ENCODE measurements at regions not wholly inside any gene's neighbourhood (a gene's known extent, or its start where the extent isn't known, plus 50 kb on each side); places are given as distances from the start of the nearest gene placed in this dataset.

DNA sequence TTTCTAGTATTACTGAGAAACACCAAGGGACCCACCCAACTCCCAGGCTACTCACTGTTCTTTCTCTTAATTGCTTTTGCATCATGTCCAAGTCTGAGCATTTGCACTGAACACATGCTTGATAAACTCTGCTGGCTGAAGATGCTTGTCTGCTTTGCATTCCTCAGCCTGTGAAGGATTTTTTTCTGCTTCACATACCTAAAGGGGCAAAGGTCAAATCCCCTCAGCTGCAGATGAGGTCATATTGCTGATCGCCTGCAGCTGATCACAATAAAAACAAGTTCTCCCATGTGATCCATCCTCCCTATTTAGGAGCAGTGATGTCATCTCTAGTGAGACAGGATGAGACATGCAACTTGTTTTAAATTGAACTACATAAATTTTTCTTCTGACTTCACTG, 84.6 kb upstream of the DCBLD2 start:
- H3K27me3 ChIP-seq (ENCODE audit: insufficient read depth, low read length), result no peaks in the 10 kb centered on the region
- H3K36me3 ChIP-seq (ENCODE audit: insufficient read depth, low read length), result no peaks in the 10 kb centered on the region
- H2AFZ ChIP-seq (ENCODE audit: low read length, unreplicated experiment), result no peak overlapping the region
- peaks cover 42% of the 10 kb centered on the region for H3K4me1 ChIP-seq (ENCODE audit: control insufficient read depth, insufficient read depth, low read length, unreplicated experiment)
- peak overlapping the region; percentile 82 for H3K4me3 ChIP-seq (ENCODE audit: low read depth, low read length)
- peak overlapping the region; percentile 92 for H3K27ac ChIP-seq (ENCODE audit: low read depth, low read length)
- H3K79me2 ChIP-seq (ENCODE audit: control insufficient read depth, insufficient read depth, low read length, unreplicated experiment), result peaks cover 44% of the 10 kb centered on the region

GRCh38 chr3:98985431-98985830, 83.9 kb upstream of the DCBLD2 start:
- H3K4me1 ChIP-seq (ENCODE audit: control insufficient read depth, insufficient read depth, low read length, unreplicated experiment), result peaks cover 48% of the 10 kb centered on the region

GRCh38 chr3:98984024-98984423, 82.5 kb upstream of the DCBLD2 start:
- H2AFZ ChIP-seq (ENCODE audit: low read length, unreplicated experiment), result no peak overlapping the region
- H3K27me3 ChIP-seq (ENCODE audit: insufficient read depth, low read length), result no peaks in the 10 kb centered on the region
- peak overlapping the region; percentile 92 for H3K27ac ChIP-seq (ENCODE audit: low read depth, low read length)
- peaks cover 62% of the 10 kb centered on the region for H3K4me1 ChIP-seq (ENCODE audit: control insufficient read depth, insufficient read depth, low read length, unreplicated experiment)
- H3K79me2 ChIP-seq (ENCODE audit: control insufficient read depth, insufficient read depth, low read length, unreplicated experiment), result peaks cover 61% of the 10 kb centered on the region
- H3K36me3 ChIP-seq (ENCODE audit: insufficient read depth, low read length), result no peaks in the 10 kb centered on the region
- peak overlapping the region; percentile 82 for H3K4me3 ChIP-seq (ENCODE audit: low read depth, low read length)

More at GRCh38 chr3:98985431-98985830, 83.9 kb upstream of the DCBLD2 start:
- peaks cover 49% of the 10 kb centered on the region for H3K79me2 ChIP-seq (ENCODE audit: control insufficient read depth, insufficient read depth, low read length, unreplicated experiment)
- no peak overlapping the region for H2AFZ ChIP-seq (ENCODE audit: low read length, unreplicated experiment)
- peak overlapping the region; percentile 82 for H3K4me3 ChIP-seq (ENCODE audit: low read depth, low read length)
- peak overlapping the region; percentile 92 for H3K27ac ChIP-seq (ENCODE audit: low read depth, low read length)
- H3K36me3 ChIP-seq (ENCODE audit: insufficient read depth, low read length), result no peaks in the 10 kb centered on the region
- H3K27me3 ChIP-seq (ENCODE audit: insufficient read depth, low read length), result no peaks in the 10 kb centered on the region

- no peaks in the 10 kb centered on the region for H3K27me3 ChIP-seq (ENCODE audit: insufficient read depth, low read length)
- no peaks in the 10 kb centered on the region for H3K36me3 ChIP-seq (ENCODE audit: insufficient read depth, low read length)
- no peak overlapping the region for H2AFZ ChIP-seq (ENCODE audit: low read length, unreplicated experiment)
- peak overlapping the region; percentile 82 for H3K4me3 ChIP-seq (ENCODE audit: low read depth, low read length)
- peaks cover 68% of the 10 kb centered on the region for H3K79me2 ChIP-seq (ENCODE audit: control insufficient read depth, insufficient read depth, low read length, unreplicated experiment)
- peaks cover 76% of the 10 kb centered on the region for H3K4me1 ChIP-seq (ENCODE audit: control insufficient read depth, insufficient read depth, low read length, unreplicated experiment)
- peak overlapping the region; percentile 92 for H3K27ac ChIP-seq (ENCODE audit: low read depth, low read length)
Observed at GRCh38 chr3:98982351-98982750, 80.9 kb upstream of the DCBLD2 start.

- Histone ChIP-seq H3K4me1 (ENCODE audit: control insufficient read depth, insufficient read depth, low read length, unreplicated experiment) (peaks cover 81% of the 10 kb centered on the region), H3K27ac (ENCODE audit: low read depth, low read length) (peak overlapping the region; percentile 92), H3K4me3 (ENCODE audit: low read depth, low read length) (peak overlapping the region; percentile 82), H3K36me3 (ENCODE audit: insufficient read depth, low read length) (no peaks in the 10 kb centered on the region), H2AFZ (ENCODE audit: low read length, unreplicated experiment) (no peak overlapping the region), H3K27me3 (ENCODE audit: insufficient read depth, low read length) (no peaks in the 10 kb centered on the region), H3K79me2 (ENCODE audit: control insufficient read depth, insufficient read depth, low read length, unreplicated experiment) (peaks cover 68% of the 10 kb centered on the region)
Observed at GRCh38 chr3:98980915-98981596, 79.6 kb upstream of the DCBLD2 start.

- peak overlapping the region; percentile 92 for H3K27ac ChIP-seq (ENCODE audit: low read depth, low read length)
- H3K4me3 ChIP-seq (ENCODE audit: low read depth, low read length), result no peak overlapping the region
- H3K27me3 ChIP-seq (ENCODE audit: insufficient read depth, low read length), result no peaks in the 10 kb centered on the region
- peaks cover 53% of the 10 kb centered on the region for H3K79me2 ChIP-seq (ENCODE audit: control insufficient read depth, insufficient read depth, low read length, unreplicated experiment)
- no peak overlapping the region for H2AFZ ChIP-seq (ENCODE audit: low read length, unreplicated experiment)
- H3K36me3 ChIP-seq (ENCODE audit: insufficient read depth, low read length), result no peaks in the 10 kb centered on the region; the same call in 1 of the 2 replicates
- peaks cover 66% of the 10 kb centered on the region for H3K4me1 ChIP-seq (ENCODE audit: control insufficient read depth, insufficient read depth, low read length, unreplicated experiment)
Observed at GRCh38 chr3:98979296-98979695, 77.8 kb upstream of the DCBLD2 start.

DNA sequence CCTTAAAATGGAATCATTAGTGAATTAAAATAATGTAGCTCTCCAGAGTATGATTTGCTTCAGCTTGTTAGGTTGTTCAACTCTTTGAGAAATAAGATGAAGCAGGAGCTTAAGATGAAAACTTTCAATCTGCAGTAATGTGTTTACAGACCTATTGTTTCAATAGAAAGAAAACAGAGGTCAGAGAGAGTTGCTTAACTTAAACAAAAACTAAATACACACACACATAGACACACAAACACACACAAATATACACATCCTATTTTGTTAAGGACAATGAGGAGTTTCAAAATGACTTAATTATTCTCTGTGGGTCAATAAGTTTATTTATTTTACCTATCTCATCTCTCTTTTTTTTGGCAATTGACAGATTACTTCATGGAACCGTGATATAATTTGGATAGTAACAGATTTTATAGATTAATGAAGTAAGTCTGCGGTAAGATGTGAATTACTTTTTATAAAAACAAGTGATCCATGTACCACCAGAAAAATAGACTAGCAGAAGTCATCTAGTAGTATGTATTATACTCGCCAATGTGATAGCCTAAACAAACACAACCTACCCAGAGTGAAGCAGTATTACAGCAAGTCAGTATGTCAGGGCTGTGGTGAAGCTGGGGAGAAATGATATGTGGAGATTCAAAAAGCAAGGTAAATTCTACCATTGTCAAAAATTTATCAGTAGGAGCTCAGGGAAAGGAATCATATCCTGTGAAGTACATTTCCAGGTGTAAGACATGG, 76.7 kb upstream of the DCBLD2 start:
- H2AFZ ChIP-seq (ENCODE audit: low read length, unreplicated experiment), result no peak overlapping the region

DNA sequence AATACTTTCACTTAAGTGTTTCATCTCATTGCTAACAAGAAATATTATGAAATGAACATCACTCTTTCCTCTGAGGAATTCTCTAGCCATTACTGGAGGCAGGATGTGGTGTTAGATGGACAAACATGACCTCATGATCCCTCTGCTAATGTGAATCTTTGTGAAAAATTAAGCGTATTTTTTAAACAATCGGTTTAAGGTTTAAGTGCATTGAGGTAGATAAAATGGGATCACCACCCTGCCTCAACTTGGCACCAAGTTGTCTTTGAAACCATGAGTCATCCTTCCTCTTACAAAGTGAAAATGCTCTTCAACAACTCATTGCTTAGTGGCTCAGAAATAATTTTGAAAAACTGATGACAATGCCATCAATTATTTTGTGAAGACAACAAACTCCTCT, 76.0 kb upstream of the DCBLD2 start:
- H3K27ac ChIP-seq (ENCODE audit: low read depth, low read length), result peak overlapping the region; percentile 92

More for the DNA sequence above, 76.7 kb upstream of the DCBLD2 start:
- Histone ChIP-seq H3K27ac (ENCODE audit: low read depth, low read length) (peak overlapping the region; percentile 92), H3K4me3 (ENCODE audit: low read depth, low read length) (peak overlapping the region; percentile 19), H3K36me3 (ENCODE audit: insufficient read depth, low read length) (no peaks in the 10 kb centered on the region; the same call in 1 of the 2 replicates), H3K4me1 (ENCODE audit: control insufficient read depth, insufficient read depth, low read length, unreplicated experiment) (peaks cover 59% of the 10 kb centered on the region), H3K27me3 (ENCODE audit: insufficient read depth, low read length) (no peaks in the 10 kb centered on the region), H3K79me2 (ENCODE audit: control insufficient read depth, insufficient read depth, low read length, unreplicated experiment) (peaks cover 43% of the 10 kb centered on the region)

GRCh38 chr3:98974442-98974841, 72.9 kb upstream of the DCBLD2 start:
- H3K27me3 ChIP-seq (ENCODE audit: insufficient read depth, low read length), result no peaks in the 10 kb centered on the region
- peak overlapping the region; percentile 69 for H3K27ac ChIP-seq (ENCODE audit: low read depth, low read length)
- no peaks in the 10 kb centered on the region; the same call in 1 of the 2 replicates for H3K36me3 ChIP-seq (ENCODE audit: insufficient read depth, low read length)
- H3K4me1 ChIP-seq (ENCODE audit: control insufficient read depth, insufficient read depth, low read length, unreplicated experiment), result peaks cover 58% of the 10 kb centered on the region
- no peak overlapping the region for H2AFZ ChIP-seq (ENCODE audit: low read length, unreplicated experiment)
- H3K79me2 ChIP-seq (ENCODE audit: control insufficient read depth, insufficient read depth, low read length, unreplicated experiment), result peaks cover 26% of the 10 kb centered on the region
- H3K4me3 ChIP-seq (ENCODE audit: low read depth, low read length), result no peak overlapping the region

More for the DNA sequence above, 76.0 kb upstream of the DCBLD2 start:
- Histone ChIP-seq H3K79me2 (ENCODE audit: control insufficient read depth, insufficient read depth, low read length, unreplicated experiment) (peaks cover 41% of the 10 kb centered on the region), H3K36me3 (ENCODE audit: insufficient read depth, low read length) (no peaks in the 10 kb centered on the region; the same call in 1 of the 2 replicates), H3K27me3 (ENCODE audit: insufficient read depth, low read length) (no peaks in the 10 kb centered on the region), H3K4me3 (ENCODE audit: low read depth, low read length) (peak overlapping the region; percentile 19), H3K4me1 (ENCODE audit: control insufficient read depth, insufficient read depth, low read length, unreplicated experiment) (peaks cover 58% of the 10 kb centered on the region), H2AFZ (ENCODE audit: low read length, unreplicated experiment) (no peak overlapping the region)

- H3K27me3 ChIP-seq (ENCODE audit: insufficient read depth, low read length), result no peaks in the 10 kb centered on the region
- no peaks in the 10 kb centered on the region; the same call in 1 of the 2 replicates for H3K36me3 ChIP-seq (ENCODE audit: insufficient read depth, low read length)
- peak overlapping the region; percentile 100 for H3K27ac ChIP-seq (ENCODE audit: low read depth, low read length)
- H2AFZ ChIP-seq (ENCODE audit: low read length, unreplicated experiment), result no peak overlapping the region
- H3K79me2 ChIP-seq (ENCODE audit: control insufficient read depth, insufficient read depth, low read length, unreplicated experiment), result peaks cover 25% of the 10 kb centered on the region
- H3K4me3 ChIP-seq (ENCODE audit: low read depth, low read length), result no peak overlapping the region
- H3K4me1 ChIP-seq (ENCODE audit: control insufficient read depth, insufficient read depth, low read length, unreplicated experiment), result peaks cover 57% of the 10 kb centered on the region
Observed at GRCh38 chr3:98972720-98973119, 71.2 kb upstream of the DCBLD2 start.
